Psoas muscle (tissue), 7 donors: ENCODE measurements at regions not wholly inside any gene's neighbourhood (a gene's known extent, or its start where the extent isn't known, plus 50 kb on each side); places are given as distances from the start of the nearest gene placed in this dataset.

Source experiments
- ATAC-seq, 4 donors: fragments of 200-7000 bp; cut with Tn5 transposase; one replicate each; pipeline ENCODE4 v1.9.1; 2020; ENCODE audit warnings: moderate library complexity in 3 of 4, mild to moderate bottlenecking in 2 of 4
- DNase-seq, 2 donors: peaks; one replicate each; pipeline ENCODE4 v3.0.0-alpha.2; 2020
- H3K27ac ChIP-seq: fragments of 200-600 bp; one replicate; pipeline ENCODE4 v1.8.0; 2022
- H3K27me3 ChIP-seq, 3 donors: fragments of 200-600 bp in 1 of 3; one replicate each; pipeline versions ENCODE4 v1.6.1 to v1.8.0; 2013 to 2022; ENCODE audit warnings: low read length in 2 of 3, mild to moderate bottlenecking in 2 of 3, moderate library complexity in 1 of 3; ENCODE audit not compliant: insufficient read depth in 3 of 3
- H3K36me3 ChIP-seq, 2 donors: fragments of 200-600 bp in 1 of 2; one replicate each; pipeline versions ENCODE4 v1.6.1 to v1.8.0; 2013 to 2022; ENCODE audit warnings: low read depth in 1 of 2, mild to moderate bottlenecking in 1 of 2, moderate library complexity in 1 of 2; ENCODE audit not compliant: insufficient read depth in 1 of 2
- H3K4me1 ChIP-seq: fragments of 200-600 bp; one replicate; pipeline ENCODE4 v1.8.0; 2022
- H3K4me3 ChIP-seq: fragments of 200-600 bp; one replicate; pipeline ENCODE4 v1.8.0; 2022; ENCODE audit warnings: mild to moderate bottlenecking
- H3K9me3 ChIP-seq: fragments of 200-600 bp; one replicate; pipeline ENCODE4 v1.8.0; 2022
- CTCF ChIP-seq: fragments of 200-600 bp; IDR thresholded peaks from one replicate; pipeline ENCODE4 v1.8.0; 2022; ENCODE audit warnings: antibody characterized with exemption
- WGBS, 3 donors: extraction: QIAGEN DNeasy Blood & Tissue Kit; methylation state at CpG; one replicate each; pipeline versions ENCODE4 v1.1.6 to v1.1.7; 2013; 5-methylcytosine and 5-hydroxymethylcytosine counted together
- intact Hi-C, 2 donors: fragments of 100-400 bp; cut with DNase I; formaldehyde crosslinking; loops; one replicate each; pipeline versions ENCODE4 v1.11.0 to v1.14.2; 2022
- donor health status: healthy with polysubstance abuse.
- donor health status: DM: no; HTN: no; CAD: no; lungs with moderate emphysema.
- donor health status: Bipolar disorder and iron deficiency.
- donor health status: healthy.
- donor health status: DM: yes; HTN: yes; CAD: no.
- donor health status: DM: no; HTN: no; CAD: no.
- donor health status: DM: yes; HTN: yes; CAD: no.

- WGBS, 3 donors, result 93 to 97% (median 97%) methylated on average over 7 of the region's 7 CpGs
Observed at GRCh38 chr1:234940841-234941240, 187.8 kb downstream of the TOMM20 start.

GRCh38 chr1:234938924-234939323 is 189.7 kb downstream of the TOMM20 start:
- Histone ChIP-seq H3K36me3 (no peaks in the 10 kb centered on the region), H3K4me3 (no peak overlapping the region), H3K27ac (no peak overlapping the region), H3K9me3 (no peaks in the 10 kb centered on the region), H3K4me1 (peaks cover 1% of the 10 kb centered on the region), H3K27me3 (no peaks in the 10 kb centered on the region)
- WGBS, 3 donors, result 55 to 74% (median 56%) methylated on average over 7 of the region's 7 CpGs
- DNase-seq (no peak), ATAC-seq (no peak)
- intact Hi-C loops, result no loop called here
- no peak for TF ChIP-seq CTCF

More at GRCh38 chr1:234940841-234941240, 187.8 kb downstream of the TOMM20 start:
- no peaks in the 10 kb centered on the region for H3K27me3 ChIP-seq
- no peak for TF ChIP-seq CTCF
- H3K36me3 ChIP-seq, result no peaks in the 10 kb centered on the region
- ATAC-seq (no peak), DNase-seq (no peak)
- no peaks in the 10 kb centered on the region for H3K9me3 ChIP-seq
- no peak overlapping the region for H3K27ac ChIP-seq
- peaks cover 3% of the 10 kb centered on the region for H3K4me1 ChIP-seq
- intact Hi-C loops, result no loop called here
- H3K4me3 ChIP-seq, result no peak overlapping the region

- TF ChIP-seq CTCF, result no peak
- Histone ChIP-seq H3K36me3 (no peaks in the 10 kb centered on the region), H3K27ac (no peak overlapping the region), H3K4me3 (no peak overlapping the region), H3K27me3 (no peaks in the 10 kb centered on the region), H3K4me1 (peaks cover 9% of the 10 kb centered on the region), H3K9me3 (no peaks in the 10 kb centered on the region)
- intact Hi-C loops, result no loop called here
- DNase-seq, result no peak
- WGBS, 3 donors, result 85 to 97% (median 87%) methylated on average over 1 of the region's 1 CpG
- ATAC-seq, result no peak
Observed at GRCh38 chr1:234938135-234938534, 190.5 kb downstream of the TOMM20 start.

- ATAC-seq, result no peak
- Histone ChIP-seq H3K27ac (no peak overlapping the region), H3K27me3 (no peaks in the 10 kb centered on the region), H3K9me3 (no peaks in the 10 kb centered on the region), H3K36me3 (no peaks in the 10 kb centered on the region), H3K4me1 (peaks cover 15% of the 10 kb centered on the region), H3K4me3 (no peak overlapping the region)
- intact Hi-C loops, result no loop called here
- 95 to 98% (median 97%) methylated on average over 7 of the region's 7 CpGs for WGBS, 3 donors
- no peak for DNase-seq
- no peak for TF ChIP-seq CTCF
Observed at GRCh38 chr1:234936612-234937389, 191.8 kb downstream of the TOMM20 start.

- no peak overlapping the region for H3K4me3 ChIP-seq
- no peak for ATAC-seq
- peaks cover 15% of the 10 kb centered on the region for H3K4me1 ChIP-seq
- no peak overlapping the region for H3K27ac ChIP-seq
- H3K27me3 ChIP-seq, result no peaks in the 10 kb centered on the region
- H3K36me3 ChIP-seq, result no peaks in the 10 kb centered on the region
- intact Hi-C loops, result no loop called here
- no peak for DNase-seq
- no peaks in the 10 kb centered on the region for H3K9me3 ChIP-seq
- WGBS, 3 donors, result 87 to 92% (median 89%) methylated on average over 7 of the region's 7 CpGs
- TF ChIP-seq CTCF, result no peak
Observed at GRCh38 chr1:234934611-234935033, 194.0 kb downstream of the TOMM20 start.
